HG03095 (cell line): ENCODE measurements at regions not wholly inside any gene's neighbourhood (a gene's known extent, or its start where the extent isn't known, plus 50 kb on each side); places are given as distances from the start of the nearest gene placed in this dataset.

Experiments used
- ATAC-seq: cut with Tn5 transposase; IDR thresholded peaks from one replicate; pipeline ENCODE4 v1.9.1; 2021; ENCODE audit warnings: moderate library complexity; ENCODE audit not compliant: unreplicated experiment

- ATAC-seq, result no peak
Observed at GRCh38 chr4:31580843-31581242, 860.7 kb downstream of the PCDH7 start.

DNA sequence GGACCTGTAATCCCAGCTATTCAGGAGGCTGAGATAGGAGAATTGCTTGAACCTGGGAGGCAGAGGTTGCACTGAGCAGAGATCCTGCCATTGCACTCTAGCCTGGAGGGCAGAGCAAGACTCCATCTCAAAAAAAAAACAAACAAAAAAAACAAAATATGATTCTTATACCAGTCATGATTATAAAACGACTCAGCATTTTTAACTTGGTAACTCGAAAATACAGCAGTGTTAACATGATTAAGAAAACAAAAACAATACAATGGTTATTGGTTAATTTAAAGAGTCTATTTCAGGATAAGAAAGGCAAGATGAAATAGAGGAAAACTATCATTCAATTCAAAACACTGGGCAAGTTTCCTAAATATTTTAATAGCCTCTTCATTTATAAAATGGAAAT is 865.3 kb downstream of the PCDH7 start:
- no peak for ATAC-seq

DNA sequence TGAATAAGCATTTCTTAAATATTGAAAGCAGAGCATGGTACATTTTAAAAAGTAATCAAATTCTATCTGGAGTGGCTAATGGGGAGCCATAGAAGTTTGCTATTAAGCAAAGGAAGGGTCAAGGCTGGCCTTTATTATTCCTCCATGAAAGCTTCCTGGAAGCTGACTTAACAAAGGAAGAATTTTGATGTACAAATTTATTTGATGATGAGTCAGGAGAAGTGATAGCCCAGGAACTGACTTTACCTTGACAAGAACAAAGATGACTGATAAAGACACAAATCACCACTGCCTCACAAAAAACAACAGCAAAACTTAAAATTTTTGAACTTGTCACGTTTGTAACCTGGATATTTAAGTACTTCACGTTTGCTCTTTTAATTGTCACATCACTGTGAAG is 872.1 kb downstream of the PCDH7 start:
- ATAC-seq, result no peak

GRCh38 chr4:31595496-31595895 is 875.3 kb downstream of the PCDH7 start:
- no peak for ATAC-seq

DNA sequence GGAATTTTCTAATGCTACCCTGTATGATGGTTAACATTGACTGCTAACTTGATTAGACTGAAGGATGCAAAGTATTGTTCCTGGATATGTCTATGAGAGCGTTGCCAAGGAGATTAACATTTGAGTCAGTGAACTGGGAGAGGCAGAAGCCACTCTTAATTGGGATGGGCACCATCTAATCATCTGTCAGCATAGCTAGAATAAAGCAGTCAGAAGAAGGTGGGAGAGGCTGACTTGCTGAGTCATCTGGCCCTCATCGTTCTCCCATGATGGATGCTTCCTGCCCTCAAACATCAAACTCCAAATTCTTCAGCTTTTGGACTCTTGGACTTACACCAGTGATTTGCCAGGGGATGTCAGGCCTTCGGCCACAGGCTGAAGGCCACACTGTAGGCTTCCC is 878.5 kb downstream of the PCDH7 start:
- ATAC-seq, result no peak

DNA sequence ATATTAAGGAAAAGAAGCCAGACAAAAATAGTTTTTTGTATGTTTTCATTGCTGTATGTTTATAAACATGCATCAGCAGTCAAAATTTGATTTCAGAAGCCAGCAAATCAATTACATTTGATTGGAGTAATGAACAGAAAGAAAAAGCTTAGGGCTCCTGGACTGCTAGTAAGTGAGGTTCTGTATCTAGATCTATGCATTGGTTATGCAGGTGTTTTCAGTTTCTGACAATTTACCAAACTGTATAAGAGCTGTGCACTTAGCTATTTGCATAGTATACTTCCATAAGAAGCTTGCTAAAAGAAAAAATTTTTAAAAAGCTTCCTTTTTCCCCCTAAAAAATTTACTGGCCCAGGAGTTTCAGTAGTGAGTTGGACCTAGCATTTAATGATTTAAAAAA is 881.6 kb downstream of the PCDH7 start:
- no peak for ATAC-seq

DNA sequence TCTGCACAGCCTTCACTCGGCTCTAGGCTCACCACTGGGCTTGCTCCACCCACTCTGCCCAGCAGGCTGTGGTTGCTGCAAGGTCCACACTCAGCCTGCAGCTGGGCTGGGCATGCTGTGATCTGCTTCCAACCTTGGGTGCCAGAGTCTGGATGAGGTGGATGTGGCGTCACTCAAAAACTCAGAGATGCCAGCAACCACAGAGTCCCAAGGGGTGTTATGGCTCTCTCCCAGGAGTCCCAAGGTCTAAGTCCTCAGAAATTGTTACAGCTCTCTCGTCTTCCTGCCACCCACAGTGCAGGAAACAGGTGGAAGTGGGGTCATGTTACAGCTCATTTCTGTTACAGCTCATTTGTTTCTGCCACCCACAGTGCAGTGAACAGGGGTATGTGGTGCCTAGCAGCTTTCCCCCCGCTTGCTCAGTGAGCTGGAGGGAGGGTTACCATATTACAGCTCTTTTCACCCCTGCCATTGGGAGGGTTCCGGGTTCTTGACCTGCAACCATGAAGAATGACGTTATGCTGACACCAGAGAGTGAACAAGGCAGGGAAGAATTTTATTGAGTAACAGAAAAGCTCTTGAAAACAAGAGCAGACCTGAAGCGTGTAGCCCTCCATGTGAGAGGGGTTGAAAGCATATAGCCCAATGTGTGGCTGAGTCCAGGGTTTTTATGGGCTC is 893.9 kb downstream of the PCDH7 start:
- no peak for ATAC-seq

DNA sequence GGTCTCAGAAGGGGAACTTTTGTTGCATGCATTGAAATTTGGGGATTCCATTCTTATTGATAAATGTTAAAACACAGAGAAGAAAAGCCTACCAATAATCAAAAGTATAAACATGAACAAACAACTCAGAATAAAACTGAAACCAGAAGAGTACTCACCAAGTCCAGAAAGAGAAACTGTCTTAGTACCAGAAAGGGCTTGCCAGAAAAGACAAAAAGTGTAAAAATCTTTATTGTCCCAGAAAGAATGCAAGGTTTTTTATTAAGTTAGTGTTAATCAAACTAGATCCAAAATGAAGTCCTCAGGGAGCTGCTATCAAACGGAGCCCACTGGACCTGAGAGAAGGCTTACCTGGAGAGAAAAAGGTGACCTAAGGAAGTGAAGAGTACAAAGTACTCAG is 897.5 kb downstream of the PCDH7 start:
- no peak for ATAC-seq

GRCh38 chr4:31620476-31620875 is 900.3 kb downstream of the PCDH7 start:
- ATAC-seq, result no peak

- ATAC-seq, result no peak
Observed at GRCh38 chr4:31645236-31645635, 925.1 kb downstream of the PCDH7 start.

DNA sequence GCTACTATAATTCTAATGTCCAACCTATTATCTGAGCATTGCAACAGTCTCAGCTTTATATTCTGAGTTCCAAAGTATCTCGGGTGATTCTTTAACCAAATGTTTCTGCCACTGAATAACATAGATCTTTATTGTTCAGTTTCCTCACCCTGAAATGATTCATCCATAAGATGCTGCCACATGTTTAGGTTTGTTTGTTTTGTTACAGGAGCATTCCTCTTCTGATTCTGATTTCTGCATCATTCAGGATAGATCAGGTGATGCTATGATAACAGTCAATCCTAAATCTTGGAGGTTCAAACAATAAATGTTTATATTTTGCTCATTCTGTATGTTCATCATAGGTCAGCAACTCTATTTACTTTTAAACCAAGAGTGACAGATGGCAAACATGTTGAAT is 927.6 kb downstream of the PCDH7 start:
- ATAC-seq, result no peak

DNA sequence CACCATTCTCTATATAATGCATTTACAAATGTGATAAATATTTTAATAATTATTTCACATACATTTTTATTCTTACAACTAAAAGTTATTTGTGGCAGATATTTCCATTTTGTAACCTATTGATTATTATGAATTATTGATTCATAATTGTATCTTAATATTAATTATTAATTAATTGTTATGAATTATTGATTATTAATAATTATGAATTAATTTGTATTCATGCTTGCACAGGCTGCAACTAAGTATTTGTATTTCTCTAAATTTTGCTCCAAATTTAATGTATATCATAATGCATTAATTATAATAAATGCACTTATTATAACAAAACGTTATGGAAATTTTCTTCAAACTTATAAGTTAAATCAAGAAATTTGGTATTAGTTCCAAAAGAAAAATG is 929.7 kb downstream of the PCDH7 start:
- ATAC-seq, result no peak

- ATAC-seq, result no peak
Observed at GRCh38 chr4:31651541-31651940, 931.4 kb downstream of the PCDH7 start.

DNA sequence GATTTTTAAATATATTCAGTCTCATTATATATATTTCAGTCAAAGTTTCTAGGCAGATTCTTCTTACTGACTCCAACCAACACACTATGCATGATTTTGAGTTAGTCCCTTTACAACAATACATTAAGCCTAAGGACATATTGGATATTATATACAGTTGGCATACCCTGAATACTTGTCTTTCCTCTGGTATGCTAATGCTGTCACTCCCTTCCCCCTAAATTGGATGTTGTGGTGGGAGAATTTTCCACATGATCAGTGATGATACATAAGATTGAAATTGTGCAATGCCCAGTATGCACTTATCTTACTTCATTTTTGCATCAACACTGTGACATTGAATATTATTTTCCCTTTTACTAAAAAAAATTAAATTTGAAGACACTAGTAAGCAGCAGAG is 935.2 kb downstream of the PCDH7 start:
- ATAC-seq, result no peak

DNA sequence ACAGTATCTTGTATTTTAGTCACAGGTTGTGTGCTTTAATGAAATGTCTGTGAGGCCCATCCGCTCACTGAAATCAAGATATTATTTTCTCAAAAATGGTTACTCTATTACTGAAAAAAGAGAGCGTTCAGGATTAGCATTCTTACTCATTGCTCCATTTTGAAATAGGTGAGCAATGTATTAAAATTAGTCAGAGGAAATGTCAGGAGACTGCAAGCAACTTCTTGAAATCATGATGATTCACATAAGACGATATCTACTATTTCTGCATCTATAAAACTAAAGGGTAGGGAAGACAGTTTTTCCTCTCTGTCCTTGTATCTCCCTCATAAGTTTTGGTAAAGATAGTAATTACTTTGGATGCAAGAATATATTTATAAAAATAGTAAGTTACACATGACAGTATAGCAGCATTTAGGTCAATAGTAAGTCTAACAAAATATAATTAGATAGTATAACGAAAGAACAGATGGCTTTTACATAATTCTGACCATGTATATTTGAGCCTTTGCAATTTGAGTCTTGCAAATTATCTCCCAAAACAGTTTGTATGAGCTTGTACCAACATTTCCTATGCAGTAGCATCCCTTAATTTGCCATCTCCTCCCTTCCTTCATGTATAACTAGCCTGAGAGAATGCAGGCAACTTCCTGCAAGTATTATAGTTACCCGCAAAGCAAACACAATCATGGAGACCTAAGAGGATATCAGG is 937.8 kb downstream of the PCDH7 start:
- ATAC-seq, result no peak

DNA sequence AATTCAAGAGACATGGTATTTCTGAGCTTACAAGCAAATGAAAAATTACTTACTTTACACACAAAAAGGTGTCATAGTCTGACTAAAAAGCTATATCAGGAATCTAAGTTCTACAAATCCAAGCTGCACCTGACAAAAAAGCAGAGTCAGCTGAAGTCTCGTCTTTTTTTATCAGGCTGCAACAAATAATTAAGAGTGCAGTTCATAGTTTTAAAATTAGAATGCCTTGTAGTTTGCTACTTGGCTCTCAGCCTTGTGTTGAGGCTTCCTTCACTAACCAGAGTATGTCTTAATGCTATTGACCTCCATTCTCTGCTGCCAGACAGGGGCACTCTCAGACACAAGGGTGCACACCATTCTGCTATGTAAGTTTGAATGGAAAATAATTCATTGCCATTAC is 940.7 kb downstream of the PCDH7 start:
- ATAC-seq, result no peak

DNA sequence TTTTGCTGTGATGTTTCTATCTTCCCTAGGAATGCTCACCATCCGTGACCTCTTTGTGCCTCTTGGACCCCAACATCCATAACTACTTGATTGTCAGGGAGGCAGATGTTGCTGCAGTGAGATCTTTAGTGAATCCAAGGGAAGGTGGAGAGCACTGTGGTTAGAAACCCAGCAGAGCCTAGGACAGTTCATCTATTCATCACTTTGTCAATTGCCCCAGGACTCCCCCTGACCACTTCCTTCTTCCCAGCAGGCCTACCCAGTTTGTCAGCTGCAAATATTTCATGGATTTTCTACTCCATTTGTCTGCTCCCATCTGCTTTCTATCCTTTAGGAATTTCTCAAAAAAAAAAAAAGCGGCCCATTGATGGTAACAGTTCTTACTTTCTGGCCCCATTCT is 942.8 kb downstream of the PCDH7 start:
- no peak for ATAC-seq

- no peak for ATAC-seq
Observed at GRCh38 chr4:31667686-31668085, 947.5 kb downstream of the PCDH7 start.

DNA sequence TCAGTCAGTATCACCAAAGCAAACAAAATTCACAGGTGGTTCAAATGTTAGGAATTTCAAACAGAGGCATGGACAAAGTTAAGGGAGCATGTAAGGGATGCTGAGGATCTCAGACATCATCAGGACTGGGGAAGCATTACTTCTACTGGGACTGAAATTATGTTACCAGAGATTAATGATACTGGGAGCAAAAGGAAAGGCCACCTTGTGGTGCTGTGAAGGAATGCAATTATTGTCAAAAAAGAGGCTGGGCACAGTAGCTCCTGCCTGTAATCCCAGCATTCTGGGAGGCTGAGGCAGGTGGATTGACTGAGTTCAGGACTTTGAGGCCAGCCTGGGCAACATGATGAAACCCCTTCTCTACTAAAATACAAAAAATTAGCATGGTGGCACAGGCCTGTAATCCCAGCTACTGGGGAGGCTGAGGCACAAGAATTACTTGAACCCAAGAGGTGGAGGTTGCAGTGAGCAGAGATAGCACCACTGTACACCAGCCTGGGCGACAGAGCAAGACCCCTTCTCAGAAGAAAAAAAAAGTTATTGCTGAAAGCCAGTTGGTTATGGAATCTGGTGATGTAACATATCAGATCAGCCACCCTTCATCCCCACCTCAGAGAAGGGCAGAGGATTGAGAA is 954.3 kb downstream of the PCDH7 start:
- ATAC-seq, result no peak

DNA sequence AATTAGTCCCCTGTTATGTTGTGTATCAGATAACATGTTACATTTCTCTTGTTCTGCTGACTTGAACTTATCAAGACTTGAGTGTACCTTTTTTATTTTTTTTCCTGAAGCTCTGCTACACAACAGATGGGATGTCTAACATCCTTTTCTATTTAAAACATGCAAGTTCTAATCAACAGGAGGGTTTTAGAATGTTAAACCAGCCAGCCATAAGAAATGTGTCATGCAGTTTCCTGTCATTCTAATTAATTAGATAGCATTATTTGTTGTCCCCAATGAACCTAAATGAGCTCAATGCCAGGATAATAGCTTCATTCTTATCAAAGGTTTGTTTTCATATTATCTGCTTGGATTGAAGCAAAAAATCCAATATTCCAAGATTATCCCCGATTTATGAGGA is 958.2 kb downstream of the PCDH7 start:
- no peak for ATAC-seq

GRCh38 chr4:31682796-31683195 is 962.6 kb downstream of the PCDH7 start:
- ATAC-seq, result no peak

- ATAC-seq, result no peak
Observed at GRCh38 chr4:31687717-31688342, 967.7 kb downstream of the PCDH7 start.
